ENCODE measurements at regions not wholly inside any gene's neighbourhood (a gene's known extent, or its start where the extent isn't known, plus 50 kb on each side); places are given as distances from the start of the nearest gene placed in this dataset.

DNA sequence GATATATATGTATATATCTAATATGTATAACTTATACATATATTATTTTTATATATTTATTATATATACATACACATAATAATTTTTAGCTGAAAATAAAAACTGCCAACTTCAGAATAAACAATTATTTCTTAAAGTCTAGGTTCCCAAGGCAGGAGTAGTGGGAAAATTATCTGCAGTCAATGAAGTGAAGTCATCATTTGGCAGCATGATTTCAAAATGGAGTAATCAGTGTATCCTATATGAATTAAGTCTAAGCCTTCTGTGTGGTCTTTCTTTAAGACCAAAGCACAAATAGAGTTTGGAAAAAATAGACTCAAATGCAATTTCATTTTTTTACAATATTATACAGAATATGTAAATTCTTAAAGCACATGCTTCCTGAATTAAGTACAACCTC is 251.0 kb downstream of the SAMD5 start:
- no peak for DNase-seq

DNA sequence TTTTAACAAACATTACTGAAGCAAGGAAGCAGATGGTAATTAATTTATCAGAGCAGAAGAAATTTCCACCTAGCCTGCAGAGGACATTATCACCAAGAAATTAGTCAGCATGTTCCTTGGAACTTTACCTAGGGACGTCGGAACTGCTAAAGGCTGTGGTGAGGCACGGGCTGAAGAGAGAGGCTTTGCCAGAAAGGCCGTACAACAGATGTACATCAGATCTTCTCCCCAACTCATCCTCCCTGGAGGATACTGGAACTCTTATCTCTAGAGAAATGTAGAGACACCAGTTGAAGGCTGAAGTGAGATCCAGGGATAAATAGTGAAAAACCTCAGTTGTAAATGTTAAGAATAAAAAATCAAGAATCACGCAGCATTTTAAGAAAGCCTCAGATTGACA is 257.1 kb downstream of the SAMD5 start:
- no peak for DNase-seq

DNA sequence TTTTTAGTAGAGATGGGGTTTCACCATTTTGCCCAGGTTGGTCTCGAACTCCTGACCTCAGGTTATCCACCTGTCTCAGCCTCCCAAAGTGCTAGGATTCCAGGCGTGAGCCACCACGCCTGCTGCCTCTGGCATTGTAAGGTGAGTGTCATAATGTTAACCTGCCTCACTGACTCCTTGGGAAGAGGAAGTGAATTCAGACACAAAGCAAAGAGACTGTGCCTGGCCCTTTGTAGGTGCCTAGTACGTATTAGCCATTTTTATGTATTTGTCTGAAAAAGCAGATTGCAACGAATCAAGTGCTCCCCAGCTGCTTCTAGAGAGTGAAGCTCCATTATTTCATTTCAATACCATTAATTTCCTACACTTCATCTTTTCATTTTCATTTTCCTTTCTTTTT is 260.5 kb downstream of the SAMD5 start:
- DNase-seq, result no peak

DNA sequence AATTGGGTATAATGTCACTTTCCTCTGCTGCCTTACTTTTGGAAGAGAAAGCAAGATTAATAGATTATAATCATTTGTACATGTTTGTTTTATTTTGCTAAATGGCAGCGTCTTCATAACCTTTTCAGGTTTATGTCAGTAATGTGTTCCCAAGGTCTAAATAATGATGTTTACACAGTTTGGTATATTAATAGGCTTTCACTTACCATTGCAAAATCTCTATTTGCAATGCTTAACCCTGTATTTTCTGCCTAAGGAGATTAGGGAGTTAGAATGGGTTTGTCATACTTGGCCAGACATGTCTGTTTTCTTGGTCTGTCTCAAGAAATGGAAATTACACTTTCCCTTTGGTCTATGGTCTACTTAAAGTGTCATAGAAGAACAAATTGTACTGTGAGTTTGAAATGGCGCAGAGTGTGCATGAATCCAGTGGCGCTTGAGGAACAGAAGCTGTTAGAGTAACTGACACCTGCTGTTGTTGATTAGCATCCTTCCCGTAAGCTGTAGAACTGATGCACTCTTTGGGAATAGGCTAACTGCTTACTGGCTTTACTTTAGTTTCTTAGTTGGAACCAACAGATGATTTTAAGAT is 261.1 kb downstream of the SAMD5 start:
- DNase-seq, result no peak

DNA sequence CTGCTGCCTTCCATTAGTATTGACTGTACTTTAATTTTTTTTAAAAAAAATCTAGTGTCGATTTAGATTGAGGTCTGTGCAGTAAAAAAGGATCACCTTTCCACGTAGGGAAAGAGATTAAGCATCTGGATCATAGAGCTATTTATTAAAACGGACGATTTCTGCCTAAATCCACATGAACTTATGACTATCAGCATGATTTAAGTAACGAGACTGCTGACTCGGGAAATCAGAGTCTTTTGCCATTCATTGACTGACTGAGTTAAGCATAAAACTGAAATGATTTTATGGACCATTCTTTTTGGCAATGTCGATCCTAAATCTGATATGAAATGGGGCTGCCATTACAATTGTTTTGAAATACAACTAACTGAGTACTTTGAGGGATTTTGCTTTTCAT is 261.7 kb downstream of the SAMD5 start:
- no peak for DNase-seq

DNA sequence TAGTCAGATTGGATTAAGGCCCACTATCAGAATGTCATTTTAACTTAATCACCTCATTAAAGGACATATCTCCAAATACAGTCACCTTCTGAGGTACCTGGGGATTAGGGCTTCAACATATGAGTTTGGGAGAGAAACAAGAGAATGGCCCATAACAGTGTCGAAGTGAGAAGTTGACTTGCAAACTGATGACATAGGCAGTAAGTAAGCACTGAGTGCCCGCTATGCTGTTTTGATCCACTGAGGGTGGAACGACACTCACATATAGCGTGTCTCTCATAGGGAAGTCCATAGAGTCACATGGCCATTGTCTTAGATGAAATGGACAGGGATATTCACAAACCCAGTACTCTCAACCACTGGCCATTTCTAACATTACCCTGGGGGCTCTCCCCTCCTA is 264.2 kb downstream of the SAMD5 start:
- no peak for DNase-seq

DNA sequence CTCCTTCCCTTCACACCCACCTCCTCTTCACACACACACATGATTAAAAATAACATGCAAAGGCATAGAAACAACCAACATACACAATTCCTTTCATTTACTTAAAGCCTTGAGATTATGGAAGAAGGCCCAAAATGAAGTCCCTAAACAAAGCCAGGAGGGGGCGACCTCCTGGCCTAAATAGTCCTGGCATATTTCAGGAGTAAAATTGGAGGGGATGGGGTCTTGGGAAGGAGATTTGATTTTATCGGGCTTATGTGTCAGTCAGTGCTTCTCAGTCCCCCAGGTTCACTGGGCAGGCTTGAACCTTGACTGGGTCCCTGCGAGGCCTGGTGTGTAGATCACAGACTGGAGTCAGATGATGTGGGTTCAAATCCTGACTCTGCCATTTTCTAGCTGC is 266.4 kb downstream of the SAMD5 start:
- DNase-seq, result no peak

DNA sequence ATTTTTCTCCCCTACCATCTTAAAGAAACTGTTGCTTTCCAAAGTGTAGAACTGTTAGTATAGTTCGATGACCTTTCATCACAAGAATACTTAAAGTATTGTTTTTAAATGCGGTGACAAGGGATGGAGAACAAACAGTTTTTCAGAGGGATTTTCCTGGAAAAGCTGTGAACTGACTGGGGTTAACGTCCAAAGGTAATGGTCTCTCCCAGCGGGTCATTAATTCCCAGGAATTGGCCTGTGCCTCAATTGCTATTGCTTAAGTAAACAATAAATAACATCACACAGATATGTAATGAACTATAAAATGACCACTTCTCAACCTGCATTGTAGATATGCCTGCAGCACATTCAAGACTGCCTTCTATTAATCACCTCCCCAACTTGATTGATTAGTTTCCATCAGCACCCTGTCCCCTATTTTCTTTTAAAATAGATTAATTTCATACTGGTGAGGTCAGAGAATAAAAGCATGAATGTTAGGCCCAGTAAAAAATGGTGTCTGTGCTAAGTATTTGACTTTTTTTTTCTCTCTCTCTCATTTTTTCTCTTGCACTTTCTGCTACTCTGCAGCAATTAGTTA is 268.2 kb downstream of the SAMD5 start:
- no peak for DNase-seq

DNA sequence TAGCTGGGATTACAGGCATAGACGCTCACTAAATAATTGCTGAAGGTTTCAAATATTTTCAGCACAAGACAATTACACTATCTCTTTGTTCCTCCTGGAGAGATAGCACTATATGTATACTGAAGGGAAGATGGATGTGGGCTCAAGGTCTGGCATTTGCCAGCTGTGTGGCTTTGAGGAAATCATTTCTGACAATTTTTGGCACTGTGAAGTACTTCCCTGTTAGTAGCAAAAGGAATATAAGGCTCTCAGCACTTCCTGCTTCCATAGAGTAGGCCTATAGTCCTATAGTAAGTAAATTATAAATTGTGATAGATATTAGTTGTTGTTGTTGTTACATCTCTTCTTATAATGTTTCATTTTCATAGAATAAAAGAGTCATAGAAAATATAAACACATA is 271.1 kb downstream of the SAMD5 start:
- DNase-seq, result no peak

DNA sequence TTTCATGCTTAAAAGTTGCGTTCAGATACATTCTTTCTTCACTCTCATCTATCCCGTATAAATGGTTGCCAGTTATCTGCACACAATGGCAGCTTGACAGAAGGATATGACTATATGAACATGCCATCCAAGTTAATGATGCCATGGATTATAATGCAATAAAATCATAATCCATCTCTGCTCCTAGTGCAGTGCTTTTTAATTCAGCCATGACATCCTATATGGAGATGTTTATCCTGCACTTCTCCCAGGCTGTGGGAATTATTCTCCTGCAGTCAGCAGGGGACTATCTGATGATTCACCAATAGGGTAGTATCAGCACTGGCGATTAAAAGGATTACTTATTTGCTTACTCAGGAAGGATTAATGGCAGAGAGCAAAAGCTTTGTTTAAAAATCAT is 273.8 kb downstream of the SAMD5 start:
- no peak for DNase-seq

DNA sequence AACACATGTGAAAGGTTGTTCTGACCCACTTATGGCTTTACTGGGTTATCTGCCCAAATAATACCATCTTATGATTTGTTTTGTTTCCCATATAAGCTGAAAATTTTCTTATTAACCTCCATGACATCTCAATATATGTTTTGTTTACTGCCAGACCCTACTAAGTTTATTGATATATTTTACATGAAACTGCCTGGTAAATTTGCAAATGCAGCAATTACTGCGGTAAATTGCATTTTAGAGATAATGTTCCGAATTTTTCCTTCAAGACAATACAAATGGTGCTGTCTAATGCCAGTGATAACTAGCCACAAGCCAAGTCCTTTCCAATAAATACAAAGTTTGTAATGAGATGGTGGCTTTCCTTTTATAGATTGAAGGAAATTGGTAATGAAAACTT is 275.9 kb downstream of the SAMD5 start:
- DNase-seq, result no peak

DNA sequence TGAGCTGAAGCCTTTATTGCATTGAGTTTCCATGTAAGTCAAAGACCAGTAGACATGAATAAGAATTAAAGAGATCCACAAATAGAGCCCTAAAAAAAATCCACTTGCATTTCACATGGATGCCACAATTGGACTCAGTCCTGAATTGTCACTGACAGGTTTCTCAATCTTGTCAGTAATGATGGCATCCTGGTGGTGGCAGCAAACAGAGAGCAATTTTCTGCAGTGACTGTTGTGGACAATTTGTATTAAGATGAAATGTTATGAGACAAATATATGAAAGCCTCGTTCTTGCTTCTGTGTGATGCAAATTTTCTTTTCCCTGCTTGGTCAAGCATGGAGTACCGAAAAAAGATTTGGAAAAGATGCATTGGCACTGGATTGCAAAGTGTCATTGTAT is 278.9 kb downstream of the SAMD5 start:
- no peak for DNase-seq

DNA sequence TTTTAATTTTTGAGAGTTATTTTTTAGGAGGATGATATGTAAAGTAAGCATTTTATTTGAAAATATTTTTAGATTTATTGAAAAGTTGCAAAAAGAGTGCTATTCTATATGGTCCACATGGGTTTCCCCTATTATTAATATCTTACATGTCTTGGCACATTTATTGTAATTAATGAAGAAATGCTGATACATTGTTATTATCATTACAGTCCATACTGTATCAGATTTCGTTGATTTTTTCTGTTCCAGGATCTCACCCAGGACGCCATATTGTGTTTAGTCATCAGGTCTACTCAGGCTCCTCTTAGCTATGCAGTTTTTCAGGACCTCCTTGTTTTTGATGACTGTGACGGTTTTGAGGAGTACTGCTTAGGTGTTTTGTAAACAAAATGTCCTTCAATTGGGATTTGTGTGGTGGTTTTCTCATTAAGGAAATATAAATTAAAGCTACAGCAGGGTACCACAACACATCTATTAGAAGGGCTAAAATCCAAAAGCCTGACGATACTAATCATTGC is 281.0 kb downstream of the SAMD5 start:
- no peak for DNase-seq

DNA sequence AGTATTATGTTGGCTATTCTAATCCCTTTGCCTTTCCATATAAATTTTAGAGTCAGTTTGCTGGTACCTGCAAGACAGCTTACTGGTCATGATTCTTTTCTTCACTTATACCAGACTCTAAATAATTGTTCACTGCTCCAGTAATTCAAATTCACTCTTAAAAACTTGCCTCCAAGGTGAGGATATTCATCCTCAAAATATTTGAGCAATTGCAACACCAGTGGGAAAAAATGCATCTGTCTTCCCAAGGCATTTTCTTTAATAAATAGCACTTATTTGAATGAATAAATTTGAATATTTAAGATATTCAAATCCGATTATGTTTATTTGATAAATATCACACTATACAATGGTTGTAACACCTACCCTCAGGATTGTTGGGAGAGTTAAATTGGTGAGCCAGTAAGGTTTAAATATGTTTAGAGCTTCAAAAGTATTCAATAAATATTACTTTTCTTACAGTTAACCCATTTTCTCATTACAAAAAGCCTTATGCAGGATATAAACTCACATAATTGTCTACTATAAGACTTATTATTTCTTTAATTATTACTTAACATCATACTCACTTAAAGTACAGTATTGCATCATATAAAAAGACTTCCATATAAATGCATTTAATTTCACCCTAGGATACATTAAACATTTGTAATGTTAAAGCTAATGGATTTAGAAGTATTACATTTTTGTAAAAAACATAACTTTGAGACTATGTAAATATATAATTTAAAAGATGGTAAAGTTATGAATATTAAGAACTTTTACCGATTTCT is 285.6 kb downstream of the SAMD5 start:
- no peak for DNase-seq

DNA sequence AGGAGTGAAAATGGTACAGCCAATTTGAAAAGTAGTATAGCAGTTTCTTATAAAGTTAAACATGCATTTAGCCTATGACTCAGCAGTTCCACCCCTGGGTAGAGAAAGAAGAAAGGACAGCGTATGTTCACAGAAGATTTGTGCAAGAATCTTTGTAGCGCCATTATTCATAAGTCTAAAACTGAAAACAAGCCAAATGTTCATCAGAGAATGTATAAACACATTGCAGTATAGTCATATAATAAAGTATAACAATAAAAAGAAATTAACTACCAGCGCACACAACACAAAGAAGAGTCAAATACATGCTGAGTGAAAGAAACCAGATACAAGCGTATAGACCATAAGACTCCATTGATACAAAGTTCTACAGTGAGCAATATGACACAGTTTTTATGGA is 294.0 kb downstream of the SAMD5 start:
- no peak for DNase-seq

DNA sequence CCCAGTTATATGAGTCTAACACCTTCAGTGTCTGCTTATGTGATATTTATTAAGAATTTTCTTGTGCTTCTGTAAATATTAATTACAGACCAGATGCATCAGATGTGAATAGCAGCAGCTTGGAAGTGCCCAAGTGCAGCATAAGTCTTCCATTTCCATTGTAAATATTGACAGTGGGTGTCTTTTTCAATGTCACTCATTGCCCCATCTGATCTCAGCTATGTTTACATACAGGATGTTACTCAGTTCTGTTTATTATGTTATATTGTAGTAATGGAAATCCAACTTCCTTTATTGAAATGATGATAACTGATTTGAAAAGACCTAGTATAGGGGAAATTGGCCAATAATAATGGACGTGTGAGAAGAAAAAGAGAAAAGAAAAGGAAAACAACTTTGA is 296.7 kb downstream of the SAMD5 start:
- DNase-seq, result no peak

DNA sequence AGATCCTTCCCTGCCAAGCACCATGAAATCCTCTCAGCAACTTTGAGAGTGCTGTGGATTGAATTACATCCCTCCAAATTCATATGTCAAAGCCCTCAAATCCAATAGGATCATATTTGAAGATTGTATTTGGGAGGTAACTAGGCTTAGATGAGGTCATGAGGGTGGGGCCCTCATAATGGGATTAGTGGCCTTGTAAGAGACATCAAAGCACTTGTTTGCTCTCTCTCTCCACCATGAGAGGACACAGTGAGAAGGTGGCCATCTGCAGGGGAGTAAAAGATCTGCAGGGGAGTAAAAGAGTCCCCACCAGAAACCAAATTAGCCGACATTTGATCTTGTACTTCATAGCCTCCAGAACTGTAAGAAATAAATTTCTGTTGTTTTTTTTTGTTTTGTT is 298.2 kb downstream of the SAMD5 start:
- DNase-seq, result no peak

DNA sequence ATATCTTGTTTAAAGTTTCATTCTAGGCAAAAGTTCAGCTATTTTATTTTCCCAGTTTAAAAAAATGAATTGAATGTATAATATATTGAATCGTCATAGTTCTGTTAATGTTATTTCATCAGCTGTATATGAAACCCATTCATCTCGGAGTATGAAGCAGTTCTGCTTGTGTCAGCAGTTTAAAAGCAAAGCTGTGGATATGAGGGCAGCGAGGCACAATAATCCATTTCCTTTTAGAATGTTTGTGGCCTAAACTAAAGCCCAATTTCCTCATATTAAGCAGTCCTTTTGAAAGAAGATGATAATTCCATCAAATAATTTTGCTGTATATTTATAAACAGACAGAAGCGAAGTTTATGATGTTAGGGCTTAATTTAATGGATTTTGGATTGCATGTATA is 300.1 kb downstream of the SAMD5 start:
- DNase-seq, result no peak

DNA sequence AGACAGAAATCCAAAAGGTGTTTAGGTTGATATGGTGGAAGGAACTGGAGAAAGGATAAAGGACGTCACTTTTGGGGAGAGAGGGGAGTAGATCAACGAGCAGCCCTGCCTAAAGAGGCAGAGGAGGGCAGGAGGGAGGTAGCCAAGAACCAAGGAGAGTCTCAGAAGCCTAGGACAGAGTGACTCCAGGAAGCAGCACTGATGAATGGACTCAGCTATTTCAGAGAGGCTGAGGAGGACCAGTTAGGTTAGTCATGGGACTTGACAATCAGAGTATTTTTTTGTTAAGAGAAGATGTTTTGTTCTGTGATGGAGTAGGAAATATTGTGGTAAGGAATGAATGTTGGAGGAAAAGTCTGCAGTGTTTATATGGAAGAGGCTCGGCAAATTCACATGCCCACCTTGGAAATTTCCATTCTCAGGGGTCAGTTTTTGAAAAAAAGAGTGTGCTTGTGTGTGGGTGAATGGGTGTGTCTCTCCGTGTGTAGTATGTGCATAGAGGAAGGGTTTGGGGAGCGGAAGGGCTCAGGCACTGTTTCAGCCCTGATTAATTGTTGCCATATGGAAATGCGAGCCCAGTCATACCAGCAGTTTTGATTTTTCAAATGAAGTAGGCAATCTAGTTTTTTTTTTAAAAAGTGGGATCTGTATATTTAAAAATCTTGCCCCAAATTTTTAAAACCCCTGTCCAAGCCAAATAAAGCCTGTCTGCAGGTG is 303.6 kb downstream of the SAMD5 start:
- DNase-seq, result no peak

DNA sequence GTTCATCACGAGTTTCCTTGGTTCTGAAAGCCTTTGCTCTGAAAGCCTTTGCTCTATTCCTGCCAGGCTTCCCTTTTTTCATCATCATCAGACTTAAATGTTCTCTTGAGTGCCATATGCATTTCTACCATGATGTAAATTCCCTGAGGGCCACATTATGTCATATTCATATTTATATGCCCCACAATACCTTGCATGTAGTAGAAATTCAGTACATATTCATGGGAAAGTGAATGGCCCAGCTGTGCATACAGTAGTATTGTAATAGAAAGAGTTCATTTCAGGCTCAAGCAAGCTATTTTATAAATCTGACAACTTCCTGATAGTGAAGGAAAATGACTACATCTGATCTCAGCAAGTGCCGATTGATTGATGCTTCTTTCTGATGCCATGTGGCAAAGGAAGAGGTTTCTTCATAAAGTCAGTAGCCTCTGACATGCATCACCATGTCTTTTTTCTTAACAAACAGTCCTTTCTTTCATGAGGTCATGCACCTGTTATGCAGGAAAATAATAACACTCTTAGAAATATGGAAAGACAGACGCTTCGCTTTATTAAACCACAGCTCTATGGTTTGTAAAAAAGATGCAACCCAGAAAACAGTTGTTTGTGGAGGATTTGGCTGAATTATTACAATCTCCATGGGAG is 308.7 kb downstream of the SAMD5 start:
- no peak for DNase-seq

DNA sequence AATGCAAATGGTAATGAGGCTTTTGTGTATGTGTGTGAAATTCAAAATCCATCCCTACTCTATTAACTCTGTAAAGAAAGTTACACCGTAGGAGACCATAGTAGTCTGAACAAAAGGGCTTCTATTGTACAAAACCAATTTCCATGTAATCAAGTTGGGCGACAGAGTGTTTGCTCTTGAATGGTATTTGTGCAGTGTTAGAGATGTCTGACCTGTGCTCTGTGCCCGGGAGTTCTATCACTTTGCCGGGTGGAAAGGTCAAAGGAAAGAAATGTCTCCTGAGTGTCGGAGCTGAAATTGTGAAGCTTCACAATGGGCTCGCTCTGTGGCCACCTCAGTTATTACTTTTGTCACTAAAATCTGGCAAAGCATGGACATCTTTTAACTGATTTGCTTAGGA is 312.0 kb downstream of the SAMD5 start:
- no peak for DNase-seq

DNA sequence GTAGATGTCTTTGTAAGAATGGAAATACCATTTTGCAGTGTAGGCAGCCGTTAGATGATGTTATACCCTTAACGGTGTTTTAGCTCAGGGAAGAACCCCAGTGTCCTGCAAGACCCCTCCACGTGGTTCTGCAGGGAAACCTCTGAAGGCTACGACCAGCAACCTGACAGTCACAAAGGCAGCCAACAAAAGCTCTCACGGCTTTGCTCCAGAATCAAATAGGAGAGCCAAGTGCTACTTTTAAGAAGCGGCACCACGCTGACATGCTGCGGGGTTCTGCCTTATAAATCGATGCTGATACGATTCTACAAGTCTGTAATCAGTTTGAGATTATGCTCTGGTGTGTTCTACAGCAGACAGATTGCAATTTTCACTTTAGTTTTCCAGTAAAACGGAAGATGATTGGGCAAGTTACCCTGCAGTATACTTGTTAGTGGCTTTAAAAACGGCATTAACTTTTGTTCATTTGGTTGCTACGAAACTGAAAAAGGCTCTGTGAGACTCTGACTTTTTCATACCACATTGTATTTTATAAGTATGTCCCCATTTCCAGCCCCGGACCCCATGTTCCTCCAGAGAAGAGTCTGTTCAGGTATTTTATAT is 312.9 kb downstream of the SAMD5 start:
- DNase-seq, result no peak

DNA sequence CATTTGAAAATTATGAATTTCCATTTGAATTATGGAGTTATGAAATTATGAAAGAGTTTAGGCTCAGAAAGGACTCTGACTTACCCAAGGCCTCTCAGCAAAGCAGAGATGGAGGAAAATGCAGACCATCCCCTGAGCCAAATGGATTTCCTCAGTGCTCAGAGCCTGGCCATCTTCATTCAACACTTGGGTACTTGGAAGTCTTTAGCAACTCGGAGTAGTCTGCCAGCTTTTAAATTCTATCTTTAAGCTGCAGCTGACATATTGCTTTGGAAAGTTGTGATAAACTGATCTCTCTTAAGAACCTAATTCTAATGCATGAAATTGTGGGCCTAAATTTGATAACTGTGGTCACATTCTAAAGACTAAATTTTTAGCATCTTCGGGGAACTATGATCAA is 315.4 kb downstream of the SAMD5 start:
- DNase-seq, result no peak

All from activated gamma-delta T cell treated with Interleukin-2 at 50 U/mL for 16 hours (primary cell).